ENCODE measurements at regions not wholly inside any gene's neighbourhood (a gene's known extent, or its start where the extent isn't known, plus 50 kb on each side); places are given as distances from the start of the nearest gene placed in this dataset.

DNA sequence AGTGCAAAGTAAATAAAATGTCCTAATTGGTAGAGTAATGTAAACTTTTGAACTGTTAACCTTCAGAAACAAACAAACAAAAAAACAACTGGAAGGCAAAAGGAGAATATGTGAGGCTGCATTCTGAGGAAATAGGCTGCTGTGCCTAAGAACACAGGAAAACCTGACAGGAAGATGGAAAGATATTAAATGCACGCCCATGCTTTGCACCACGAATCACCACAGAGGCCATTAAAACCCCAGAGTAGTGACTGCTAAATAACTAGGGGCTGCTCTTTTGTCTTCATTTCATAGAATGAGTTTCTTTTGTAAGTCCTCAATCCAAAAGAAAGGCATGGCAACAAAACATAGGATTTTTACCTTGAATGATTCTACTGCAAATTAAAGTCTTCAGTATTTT is 436.0 kb downstream of the RAB38 start (continued):
- TF ChIP-seq STAT1 (IDR thresholded peaks at IDR 0.05; ENCODE audit: unreplicated experiment) (no peak), ZNF114 (CRISPR knock-in tag; IDR thresholded peaks at IDR 0.05) (no peak)
- TF ChIP-seq, protein P1, sequence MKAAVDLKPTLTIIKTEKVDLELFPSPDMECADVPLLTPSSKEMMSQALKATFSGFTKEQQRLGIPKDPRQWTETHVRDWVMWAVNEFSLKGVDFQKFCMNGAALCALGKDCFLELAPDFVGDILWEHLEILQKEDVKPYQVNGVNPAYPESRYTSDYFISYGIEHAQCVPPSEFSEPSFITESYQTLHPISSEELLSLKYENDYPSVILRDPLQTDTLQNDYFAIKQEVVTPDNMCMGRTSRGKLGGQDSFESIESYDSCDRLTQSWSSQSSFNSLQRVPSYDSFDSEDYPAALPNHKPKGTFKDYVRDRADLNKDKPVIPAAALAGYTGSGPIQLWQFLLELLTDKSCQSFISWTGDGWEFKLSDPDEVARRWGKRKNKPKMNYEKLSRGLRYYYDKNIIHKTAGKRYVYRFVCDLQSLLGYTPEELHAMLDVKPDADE (IDR thresholded peaks at IDR 0.05): no peak
- TF ChIP-seq, protein P2, sequence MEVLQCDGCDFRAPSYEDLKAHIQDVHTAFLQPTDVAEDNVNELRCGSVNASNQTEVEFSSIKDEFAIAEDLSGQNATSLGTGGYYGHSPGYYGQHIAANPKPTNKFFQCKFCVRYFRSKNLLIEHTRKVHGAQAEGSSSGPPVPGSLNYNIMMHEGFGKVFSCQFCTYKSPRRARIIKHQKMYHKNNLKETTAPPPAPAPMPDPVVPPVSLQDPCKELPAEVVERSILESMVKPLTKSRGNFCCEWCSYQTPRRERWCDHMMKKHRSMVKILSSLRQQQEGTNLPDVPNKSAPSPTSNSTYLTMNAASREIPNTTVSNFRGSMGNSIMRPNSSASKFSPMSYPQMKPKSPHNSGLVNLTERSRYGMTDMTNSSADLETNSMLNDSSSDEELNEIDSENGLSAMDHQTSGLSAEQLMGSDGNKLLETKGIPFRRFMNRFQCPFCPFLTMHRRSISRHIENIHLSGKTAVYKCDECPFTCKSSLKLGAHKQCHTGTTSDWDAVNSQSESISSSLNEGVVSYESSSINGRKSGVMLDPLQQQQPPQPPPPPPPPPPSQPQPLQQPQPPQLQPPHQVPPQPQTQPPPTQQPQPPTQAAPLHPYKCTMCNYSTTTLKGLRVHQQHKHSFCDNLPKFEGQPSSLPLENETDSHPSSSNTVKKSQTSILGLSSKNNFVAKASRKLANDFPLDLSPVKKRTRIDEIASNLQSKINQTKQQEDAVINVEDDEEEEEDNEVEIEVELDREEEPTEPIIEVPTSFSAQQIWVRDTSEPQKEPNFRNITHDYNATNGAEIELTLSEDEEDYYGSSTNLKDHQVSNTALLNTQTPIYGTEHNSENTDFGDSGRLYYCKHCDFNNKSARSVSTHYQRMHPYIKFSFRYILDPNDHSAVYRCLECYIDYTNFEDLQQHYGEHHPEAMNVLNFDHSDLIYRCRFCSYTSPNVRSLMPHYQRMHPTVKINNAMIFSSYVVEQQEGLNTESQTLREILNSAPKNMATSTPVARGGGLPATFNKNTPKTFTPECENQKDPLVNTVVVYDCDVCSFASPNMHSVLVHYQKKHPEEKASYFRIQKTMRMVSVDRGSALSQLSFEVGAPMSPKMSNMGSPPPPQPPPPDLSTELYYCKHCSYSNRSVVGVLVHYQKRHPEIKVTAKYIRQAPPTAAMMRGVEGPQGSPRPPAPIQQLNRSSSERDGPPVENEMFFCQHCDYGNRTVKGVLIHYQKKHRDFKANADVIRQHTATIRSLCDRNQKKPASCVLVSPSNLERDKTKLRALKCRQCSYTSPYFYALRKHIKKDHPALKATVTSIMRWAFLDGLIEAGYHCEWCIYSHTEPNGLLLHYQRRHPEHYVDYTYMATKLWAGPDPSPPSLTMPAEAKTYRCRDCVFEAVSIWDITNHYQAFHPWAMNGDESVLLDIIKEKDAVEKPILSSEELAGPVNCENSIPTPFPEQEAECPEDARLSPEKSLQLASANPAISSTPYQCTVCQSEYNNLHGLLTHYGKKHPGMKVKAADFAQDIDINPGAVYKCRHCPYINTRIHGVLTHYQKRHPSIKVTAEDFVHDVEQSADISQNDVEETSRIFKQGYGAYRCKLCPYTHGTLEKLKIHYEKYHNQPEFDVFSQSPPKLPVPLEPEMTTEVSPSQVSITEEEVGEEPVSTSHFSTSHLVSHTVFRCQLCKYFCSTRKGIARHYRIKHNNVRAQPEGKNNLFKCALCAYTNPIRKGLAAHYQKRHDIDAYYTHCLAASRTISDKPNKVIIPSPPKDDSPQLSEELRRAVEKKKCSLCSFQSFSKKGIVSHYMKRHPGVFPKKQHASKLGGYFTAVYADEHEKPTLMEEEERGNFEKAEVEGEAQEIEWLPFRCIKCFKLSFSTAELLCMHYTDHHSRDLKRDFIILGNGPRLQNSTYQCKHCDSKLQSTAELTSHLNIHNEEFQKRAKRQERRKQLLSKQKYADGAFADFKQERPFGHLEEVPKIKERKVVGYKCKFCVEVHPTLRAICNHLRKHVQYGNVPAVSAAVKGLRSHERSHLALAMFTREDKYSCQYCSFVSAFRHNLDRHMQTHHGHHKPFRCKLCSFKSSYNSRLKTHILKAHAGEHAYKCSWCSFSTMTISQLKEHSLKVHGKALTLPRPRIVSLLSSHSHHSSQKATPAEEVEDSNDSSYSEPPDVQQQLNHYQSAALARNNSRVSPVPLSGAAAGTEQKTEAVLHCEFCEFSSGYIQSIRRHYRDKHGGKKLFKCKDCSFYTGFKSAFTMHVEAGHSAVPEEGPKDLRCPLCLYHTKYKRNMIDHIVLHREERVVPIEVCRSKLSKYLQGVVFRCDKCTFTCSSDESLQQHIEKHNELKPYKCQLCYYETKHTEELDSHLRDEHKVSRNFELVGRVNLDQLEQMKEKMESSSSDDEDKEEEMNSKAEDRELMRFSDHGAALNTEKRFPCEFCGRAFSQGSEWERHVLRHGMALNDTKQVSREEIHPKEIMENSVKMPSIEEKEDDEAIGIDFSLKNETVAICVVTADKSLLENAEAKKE (CRISPR knock-in tag; IDR thresholded peaks at IDR 0.05): no peak

DNA sequence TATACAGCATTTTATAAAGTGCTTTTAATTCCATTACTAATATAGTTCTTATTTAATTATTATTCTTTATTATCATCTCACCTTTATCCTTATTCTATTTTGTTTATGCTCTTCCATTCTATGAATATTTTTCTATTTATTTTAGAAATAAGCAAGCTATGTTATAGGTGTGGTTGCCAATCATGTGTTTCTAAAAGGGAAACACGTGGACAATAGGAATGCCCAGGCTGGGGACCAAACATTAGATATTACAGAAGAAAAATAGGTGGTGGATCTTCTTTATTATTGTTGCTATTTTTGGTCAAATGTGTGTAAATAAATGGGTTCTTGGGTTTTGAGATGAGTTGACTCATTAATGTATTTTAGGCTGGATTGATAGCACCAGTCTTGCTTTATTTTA is 438.3 kb downstream of the RAB38 start:
- Histone ChIP-seq H3K4me3 (no peak overlapping the region), H3K27me3 (ENCODE audit: insufficient read depth) (no peaks in the 10 kb centered on the region), H3F3A (replicated peaks; ENCODE audit: low read depth) (no peaks in the 10 kb centered on the region), H3K4me1 (ENCODE audit: insufficient read depth) (no peaks in the 10 kb centered on the region), H3K27ac (ENCODE audit: low read depth) (no peak overlapping the region), H3K36me3 (ENCODE audit: insufficient read depth) (no peaks in the 10 kb centered on the region), H2AFZ (no peak overlapping the region), H3K9me2 (ENCODE audit: insufficient read depth) (peaks cover 2% of the 10 kb centered on the region; the same call in 1 of the 2 replicates), H4K20me1 (replicated peaks; ENCODE audit: insufficient read depth) (no peaks in the 10 kb centered on the region), H3K4me2 (no peak overlapping the region), H3K79me2 (replicated peaks; ENCODE audit: insufficient read depth) (no peaks in the 10 kb centered on the region)
- Mint-ChIP-seq H3K27ac (no peak overlapping the region), H3K4me1 (no peaks in the 10 kb centered on the region), H3K4me3 (no peak overlapping the region), H3K27me3 (ENCODE audit: insufficient read depth, low read depth, poor library complexity) (no peaks in the 10 kb centered on the region), H3K36me3 (ENCODE audit: low read depth) (no peaks in the 10 kb centered on the region), H3K9me3 (no peaks in the 10 kb centered on the region)
- ATAC-seq (no peak), DNase-seq (ENCODE audit: low spot score) (no peak)
- TF ChIP-seq POLR2AphosphoS5 (IDR thresholded peaks at IDR 0.05; ENCODE audit: low read depth): no peak
- TF ChIP-seq, protein P1 (IDR thresholded peaks at IDR 0.05): no peak
- TF ChIP-seq ZNF114 (CRISPR knock-in tag; IDR thresholded peaks at IDR 0.05): no peak

All from GM23338 (cell line).